Right lobe of liver (tissue), 6 donors: ENCODE measurements at regions not wholly inside any gene's neighbourhood (a gene's known extent, or its start where the extent isn't known, plus 50 kb on each side); places are given as distances from the start of the nearest gene placed in this dataset.

Source experiments
- ATAC-seq, 4 donors: fragments of 200-7000 bp; cut with Tn5 transposase; one replicate each; pipeline ENCODE4 v1.9.1; 2020; ENCODE audit warnings: mild to moderate bottlenecking in 4 of 4, moderate library complexity in 4 of 4
- DNase-seq, 3 donors: peaks; one replicate each; pipeline ENCODE4 v3.0.0-alpha.2; 2020
- H3K27ac ChIP-seq, 3 donors: fragments of 200-600 bp; one replicate each; pipeline ENCODE4 v1.8.0; 2022
- H3K27me3 ChIP-seq, 2 donors: fragments of 200-600 bp; one replicate each; pipeline ENCODE4 v1.8.0; 2022
- H3K36me3 ChIP-seq, 4 donors: fragments of 200-600 bp; sonication (generic) in 1 of 4; one replicate each; pipeline versions ENCODE4 v1.5.1 to v1.8.0; 2017 to 2022; ENCODE audit warnings: control low read depth in 1 of 4
- H3K4me1 ChIP-seq, 4 donors: fragments of 200-600 bp; sonication (generic) in 1 of 4; one replicate each; pipeline versions ENCODE4 v1.5.1 to v1.8.0; 2017 to 2022; ENCODE audit warnings: control low read depth in 1 of 4
- H3K4me3 ChIP-seq, 3 donors: fragments of 200-600 bp; one replicate each; pipeline ENCODE4 v1.8.0; 2022
- H3K9me3 ChIP-seq, 4 donors: fragments of 200-600 bp; sonication (generic) in 1 of 4; one replicate each; pipeline versions ENCODE4 v1.5.1 to v1.8.0; 2017 to 2022; ENCODE audit warnings: control low read depth in 1 of 4
- POLR2A ChIP-seq: fragments of 450-650 bp; IDR thresholded peaks from one replicate; pipeline ENCODE4 v1.6.1; 2017; ENCODE audit warnings: antibody characterized with exemption, mild to moderate bottlenecking
- WGBS: methylation state at CpG from one replicate; pipeline ENCODE4 v1.1.6; 2018; ENCODE audit warnings: low coverage, low lambda C conversion rate; ENCODE audit not compliant: insufficient coverage; ENCODE audit errors: missing lambda C conversion rate; 5-methylcytosine and 5-hydroxymethylcytosine counted together
- intact Hi-C, 2 donors: fragments of 100-400 bp; cut with DNase I; formaldehyde crosslinking; loops; one replicate each; pipeline versions ENCODE4 v1.11.2 to v1.14.1; 2022
- TF ChIP-seq, protein P1 (sequence below), 4 donors: fragments of 200-600 bp in 3 of 4; fragments of 450-650 bp in 1 of 4; IDR thresholded peaks; one replicate each; pipeline versions ENCODE4 v1.5.1 to v1.8.0; 2016 to 2022; ENCODE audit warnings: antibody characterized with exemption in 4 of 4, mild to moderate bottlenecking in 2 of 4
- donor health status: DM: no; HTN: yes; CAD: no.
- donor health status: DM: no; HTN: no; CAD: no.
- donor health status: DM: no; HTN: no; CAD: no.
- donor health status: DM: no; HTN: yes; CAD: no.
- donor health status: DM: no; HTN: yes; CAD: no.

GRCh38 chr18:59779979-59780378 lies 82.8 kb upstream of the CCBE1 start:
- no peak overlapping the region for H3K27ac ChIP-seq
- no peaks in the 10 kb centered on the region for H3K4me1 ChIP-seq
- no peaks in the 10 kb centered on the region for H3K27me3 ChIP-seq
- no peak for DNase-seq
- ATAC-seq = no peak
- 53% methylated on average over 2 of the region's 2 CpGs for WGBS
- intact Hi-C loops = no loop called here
- no peaks in the 10 kb centered on the region for H3K9me3 ChIP-seq
- no peak overlapping the region for H3K4me3 ChIP-seq
- TF ChIP-seq POLR2A = no peak
- H3K36me3 ChIP-seq = no peaks in the 10 kb centered on the region

- DNase-seq (no peak), ATAC-seq (no peak)
- H3K27ac ChIP-seq = no peak overlapping the region
- intact Hi-C loops = no loop called here
- H3K9me3 ChIP-seq = no peaks in the 10 kb centered on the region
- no peaks in the 10 kb centered on the region for H3K4me1 ChIP-seq
- 58% methylated on average over 1 of the region's 1 CpG for WGBS
- no peaks in the 10 kb centered on the region for H3K36me3 ChIP-seq
- no peaks in the 10 kb centered on the region for H3K27me3 ChIP-seq
- no peak overlapping the region for H3K4me3 ChIP-seq
- TF ChIP-seq, protein P1, sequence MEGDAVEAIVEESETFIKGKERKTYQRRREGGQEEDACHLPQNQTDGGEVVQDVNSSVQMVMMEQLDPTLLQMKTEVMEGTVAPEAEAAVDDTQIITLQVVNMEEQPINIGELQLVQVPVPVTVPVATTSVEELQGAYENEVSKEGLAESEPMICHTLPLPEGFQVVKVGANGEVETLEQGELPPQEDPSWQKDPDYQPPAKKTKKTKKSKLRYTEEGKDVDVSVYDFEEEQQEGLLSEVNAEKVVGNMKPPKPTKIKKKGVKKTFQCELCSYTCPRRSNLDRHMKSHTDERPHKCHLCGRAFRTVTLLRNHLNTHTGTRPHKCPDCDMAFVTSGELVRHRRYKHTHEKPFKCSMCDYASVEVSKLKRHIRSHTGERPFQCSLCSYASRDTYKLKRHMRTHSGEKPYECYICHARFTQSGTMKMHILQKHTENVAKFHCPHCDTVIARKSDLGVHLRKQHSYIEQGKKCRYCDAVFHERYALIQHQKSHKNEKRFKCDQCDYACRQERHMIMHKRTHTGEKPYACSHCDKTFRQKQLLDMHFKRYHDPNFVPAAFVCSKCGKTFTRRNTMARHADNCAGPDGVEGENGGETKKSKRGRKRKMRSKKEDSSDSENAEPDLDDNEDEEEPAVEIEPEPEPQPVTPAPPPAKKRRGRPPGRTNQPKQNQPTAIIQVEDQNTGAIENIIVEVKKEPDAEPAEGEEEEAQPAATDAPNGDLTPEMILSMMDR (IDR thresholded peaks at IDR 0.05) = no peak
- TF ChIP-seq POLR2A = no peak
Measured at GRCh38 chr18:59778434-59778833, 81.2 kb upstream of the CCBE1 start.

DNA sequence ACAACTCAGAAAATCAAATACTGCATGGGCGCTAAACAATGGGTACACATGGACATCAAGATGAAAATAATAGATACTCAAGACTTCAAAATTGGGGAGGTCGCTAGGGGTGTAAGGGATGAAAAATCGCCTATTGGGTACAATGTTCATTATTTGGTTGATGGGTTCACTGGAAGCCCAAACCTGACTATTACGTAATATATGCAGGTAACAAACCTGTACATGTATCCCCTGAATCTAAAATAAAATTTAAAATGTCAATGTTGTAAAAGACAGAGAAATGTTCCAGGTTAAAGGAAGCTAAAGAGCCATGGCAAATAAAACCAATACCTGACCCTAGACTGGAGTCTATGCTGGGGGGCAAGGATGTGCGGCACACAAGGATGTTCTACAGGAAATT lies 80.4 kb upstream of the CCBE1 start:
- intact Hi-C loops = no loop called here
- no peaks in the 10 kb centered on the region for H3K4me1 ChIP-seq
- TF ChIP-seq POLR2A = no peak
- TF ChIP-seq, protein P1 (IDR thresholded peaks at IDR 0.05) = no peak
- DNase-seq (no peak), ATAC-seq (no peak)
- no peaks in the 10 kb centered on the region for H3K36me3 ChIP-seq
- H3K27me3 ChIP-seq = no peaks in the 10 kb centered on the region
- no peak overlapping the region for H3K27ac ChIP-seq
- H3K4me3 ChIP-seq = no peak overlapping the region
- no peaks in the 10 kb centered on the region for H3K9me3 ChIP-seq
- 59% methylated on average over 5 of the region's 5 CpGs for WGBS

- TF ChIP-seq, protein P1 (IDR thresholded peaks at IDR 0.05) = no peak
- no peak for TF ChIP-seq POLR2A
- Histone ChIP-seq H3K27me3 (no peaks in the 10 kb centered on the region), H3K4me3 (no peak overlapping the region), H3K4me1 (no peaks in the 10 kb centered on the region), H3K36me3 (no peaks in the 10 kb centered on the region), H3K9me3 (no peaks in the 10 kb centered on the region), H3K27ac (no peak overlapping the region)
- no peak for ATAC-seq
- WGBS = 44% methylated on average over 3 of the region's 3 CpGs
- no peak for DNase-seq
- intact Hi-C loops = no loop called here
Measured at GRCh38 chr18:59769129-59769865, 72.1 kb upstream of the CCBE1 start.

GRCh38 chr18:59768409-59768808 lies 71.2 kb upstream of the CCBE1 start:
- no peak overlapping the region for H3K4me3 ChIP-seq
- intact Hi-C loops = no loop called here

More at GRCh38 chr18:59768409-59768808, 71.2 kb upstream of the CCBE1 start:
- H3K27ac ChIP-seq = no peak overlapping the region
- DNase-seq (no peak), ATAC-seq (no peak)
- no peaks in the 10 kb centered on the region for H3K9me3 ChIP-seq
- no peaks in the 10 kb centered on the region for H3K4me1 ChIP-seq
- no peaks in the 10 kb centered on the region for H3K27me3 ChIP-seq
- 40% methylated on average over 1 of the region's 1 CpG for WGBS
- TF ChIP-seq, protein P1 (IDR thresholded peaks at IDR 0.05) = no peak
- no peak for TF ChIP-seq POLR2A
- H3K36me3 ChIP-seq = no peaks in the 10 kb centered on the region
